OCI-LY7 (cell line): ENCODE measurements at regions not wholly inside any gene's neighbourhood (a gene's known extent, or its start where the extent isn't known, plus 50 kb on each side); places are given as distances from the start of the nearest gene placed in this dataset.

ENCODE experiments used
- CTCF ChIP-seq: fragments of 200-600 bp; sonication (generic); conservative IDR thresholded peaks from 2 replicates; pipeline ENCODE4 v1.5.1; 2014; ENCODE audit warnings: mild to moderate bottlenecking, antibody characterized with exemption, low read length, moderate library complexity, mixed read lengths
- EZH2phosphoT487 ChIP-seq: fragments of 200-600 bp; sonication (generic); IDR thresholded peaks from 2 replicates; pipeline ENCODE4 v1.6.1; 2018; ENCODE audit warnings: low read depth, borderline replicate concordance, mild to moderate bottlenecking, mixed run types, antibody characterized with exemption, low read length, moderate library complexity, mixed read lengths

- TF ChIP-seq CTCF (no peak), EZH2phosphoT487 (no peak)
These were observed 287.4 kb downstream of the RBM43 start for GRCh38 chr2:150974234-150974633.
